ENCODE measurements at regions not wholly inside any gene's neighbourhood (a gene's known extent, or its start where the extent isn't known, plus 50 kb on each side); places are given as distances from the start of the nearest gene placed in this dataset.
"Not testable (repeated sequence)": the region's sequence is repeated elsewhere in the genome, so short reads cannot be mapped to it uniquely, and the experiment has no call there.

DNA sequence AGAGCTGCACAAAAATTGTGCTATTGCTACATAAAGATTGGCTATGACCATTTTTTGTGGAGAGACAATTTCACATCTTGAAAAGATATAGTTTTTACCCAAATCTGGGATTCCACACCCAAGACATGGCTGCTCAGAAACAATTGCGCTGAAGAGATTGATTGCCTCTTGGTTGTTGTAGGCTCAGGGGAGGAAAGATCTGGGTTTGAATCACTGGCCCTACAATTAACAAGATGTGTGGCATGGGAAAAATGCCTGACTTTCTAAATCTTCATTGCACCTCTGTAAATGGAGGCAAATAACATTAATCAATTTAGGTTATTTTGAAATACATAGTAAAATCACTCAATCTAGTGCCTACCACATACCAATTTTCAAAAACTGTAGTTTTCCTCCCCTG is 766.9 kb upstream of the TPTE start:
- CTCF ChIA-PET; H3K27ac Mint-ChIP-seq; H3K27me3 Mint-ChIP-seq; intact Hi-C loops (cut with micrococcal nuclease); H3K4me3 Mint-ChIP-seq; H3K27ac ChIP-seq (ENCODE audit: low read depth, low read length); H3K4me3 ChIP-seq (ENCODE audit: low read length); H3K4me1 Mint-ChIP-seq; DNase-seq; H3K4me1 ChIP-seq (ENCODE audit: control insufficient read depth in 2 of 2, insufficient read depth in 2 of 2, low read length in 2 of 2); H3K36me3 Mint-ChIP-seq; ATAC-seq; H3K27me3 ChIP-seq (ENCODE audit: control insufficient read depth in 2 of 2, insufficient read depth in 2 of 2, low read length in 2 of 2); POLR2A ChIA-PET; H3K36me3 ChIP-seq (ENCODE audit: control insufficient read depth in 2 of 3, insufficient read depth in 3 of 3, low read length in 3 of 3): not testable (repeated sequence)
- H3K9me3 Mint-ChIP-seq: peaks cover 0 to 15% (median 0%) of the 10 kb centered on the region in 11 donors
- peaks cover 0 to 37% (median 5%) of the 10 kb centered on the region in 3 experiments for H3K9me3 ChIP-seq (ENCODE audit: control insufficient read depth in 2 of 3, low read length in 3 of 3)

DNA sequence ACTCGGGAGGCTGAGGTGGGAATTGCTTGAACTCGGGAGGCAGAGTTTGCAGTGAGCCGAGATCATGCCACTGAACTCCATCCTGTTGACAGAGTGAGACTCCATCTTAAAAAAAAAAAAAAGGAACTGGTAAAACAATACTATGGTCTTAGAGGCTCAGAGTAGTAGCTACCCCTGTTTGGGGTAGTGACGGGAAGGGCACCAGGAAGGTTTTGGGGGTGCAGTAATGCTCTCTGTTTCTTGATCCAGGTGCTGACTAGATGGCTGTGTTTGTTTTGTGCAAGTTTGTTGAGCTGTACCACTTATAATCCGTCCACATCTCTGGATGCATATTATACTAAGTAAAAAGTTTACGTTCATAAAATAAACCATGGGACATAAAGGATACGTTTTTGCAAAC is 765.8 kb upstream of the TPTE start:
- Mint-ChIP-seq H3K27ac (no peak overlapping the region), H3K4me1 (no peaks in the 10 kb centered on the region), H3K4me3 (no peak overlapping the region), H3K27me3 (no peaks in the 10 kb centered on the region), H3K9me3 (peaks cover 0 to 15% (median 0%) of the 10 kb centered on the region in 11 donors), H3K36me3 (no peaks in the 10 kb centered on the region)
- intact Hi-C loops (cut with micrococcal nuclease): no loop called here
- DNase-seq (no peak), ATAC-seq (no peak)
- no peak overlapping the region for H3K27ac ChIP-seq (ENCODE audit: low read depth, low read length)
- CTCF ChIA-PET: no interaction called here
- POLR2A ChIA-PET: no interaction called here
- no peaks in the 10 kb centered on the region for H3K27me3 ChIP-seq (ENCODE audit: control insufficient read depth in 2 of 2, insufficient read depth in 2 of 2, low read length in 2 of 2)
- no peaks in the 10 kb centered on the region for H3K4me1 ChIP-seq (ENCODE audit: control insufficient read depth in 2 of 2, insufficient read depth in 2 of 2, low read length in 2 of 2)
- no peaks in the 10 kb centered on the region for H3K36me3 ChIP-seq (ENCODE audit: control insufficient read depth in 2 of 3, insufficient read depth in 3 of 3, low read length in 3 of 3)
- H3K9me3 ChIP-seq (ENCODE audit: control insufficient read depth in 2 of 3, low read length in 3 of 3): peaks cover 0 to 29% (median 5%) of the 10 kb centered on the region in 3 experiments
- H3K4me3 ChIP-seq (ENCODE audit: low read length): no peak overlapping the region

DNA sequence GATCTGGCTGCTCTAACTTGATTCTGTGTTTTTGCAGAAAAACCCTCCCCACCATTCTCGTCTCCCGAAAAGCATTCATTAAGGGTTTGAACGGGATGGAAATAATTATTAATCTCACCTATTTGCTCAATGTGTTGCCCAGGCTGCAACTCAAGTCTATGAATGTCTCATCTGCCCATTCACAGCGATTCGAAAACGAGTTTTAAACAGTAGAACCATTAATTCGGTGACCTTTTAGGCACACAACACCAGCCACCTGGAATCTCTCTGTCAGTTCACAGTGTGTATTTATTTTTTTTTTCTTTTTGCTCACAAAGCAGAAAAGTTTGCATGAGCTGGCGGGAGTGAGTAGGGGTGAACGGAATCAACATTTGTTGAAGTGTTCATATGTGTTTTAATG is 764.7 kb upstream of the TPTE start:
- intact Hi-C loops (cut with micrococcal nuclease): no loop called here
- Histone ChIP-seq H3K36me3 (ENCODE audit: control insufficient read depth in 2 of 3, insufficient read depth in 3 of 3, low read length in 3 of 3) (no peaks in the 10 kb centered on the region), H3K9me3 (ENCODE audit: control insufficient read depth in 2 of 3, low read length in 3 of 3) (peaks cover 0 to 27% (median 5%) of the 10 kb centered on the region in 3 experiments), H3K27ac (ENCODE audit: low read depth, low read length) (no peak overlapping the region), H3K4me3 (ENCODE audit: low read length) (no peak overlapping the region), H3K4me1 (ENCODE audit: control insufficient read depth in 2 of 2, insufficient read depth in 2 of 2, low read length in 2 of 2) (no peaks in the 10 kb centered on the region), H3K27me3 (ENCODE audit: control insufficient read depth in 2 of 2, insufficient read depth in 2 of 2, low read length in 2 of 2) (no peaks in the 10 kb centered on the region)
- ChIA-PET CTCF (no interaction called here), POLR2A (no interaction called here)
- Mint-ChIP-seq H3K36me3 (no peaks in the 10 kb centered on the region), H3K4me3 (no peak overlapping the region), H3K9me3 (peaks cover 0 to 15% (median 0%) of the 10 kb centered on the region in 11 donors), H3K27me3 (no peaks in the 10 kb centered on the region), H3K4me1 (no peaks in the 10 kb centered on the region), H3K27ac (no peak overlapping the region)
- DNase-seq (no peak), ATAC-seq (no peak)

DNA sequence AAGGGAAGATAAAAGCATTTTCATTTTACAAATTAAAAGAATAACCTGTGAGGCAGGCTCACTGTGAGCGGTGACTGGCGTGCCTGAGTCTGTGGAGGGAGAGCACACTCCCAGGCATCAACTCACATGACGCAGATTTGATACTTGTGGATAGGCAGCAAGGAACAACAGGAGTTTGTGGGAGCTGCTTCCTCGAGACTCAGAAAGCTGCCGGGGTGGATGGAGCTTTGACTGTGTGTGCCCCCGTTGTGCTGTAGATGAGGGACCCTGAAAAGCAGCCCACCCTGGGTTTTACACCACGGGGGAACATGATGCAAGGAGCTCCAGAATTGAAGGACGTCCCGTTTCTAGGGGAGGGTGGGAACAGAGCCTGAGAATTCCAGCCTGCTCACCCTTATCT is 764.3 kb upstream of the TPTE start:
- intact Hi-C loops (cut with micrococcal nuclease); H3K4me3 ChIP-seq (ENCODE audit: low read length); H3K27ac ChIP-seq (ENCODE audit: low read depth, low read length); POLR2A ChIA-PET; H3K27ac Mint-ChIP-seq; H3K4me1 Mint-ChIP-seq; H3K27me3 Mint-ChIP-seq; ATAC-seq; H3K27me3 ChIP-seq (ENCODE audit: control insufficient read depth in 2 of 2, insufficient read depth in 2 of 2, low read length in 2 of 2); H3K4me1 ChIP-seq (ENCODE audit: control insufficient read depth in 2 of 2, insufficient read depth in 2 of 2, low read length in 2 of 2); CTCF ChIA-PET; H3K4me3 Mint-ChIP-seq; DNase-seq; H3K36me3 ChIP-seq (ENCODE audit: control insufficient read depth in 2 of 3, insufficient read depth in 3 of 3, low read length in 3 of 3); H3K36me3 Mint-ChIP-seq: not testable (repeated sequence)
- peaks cover 0 to 23% (median 5%) of the 10 kb centered on the region in 3 experiments for H3K9me3 ChIP-seq (ENCODE audit: control insufficient read depth in 2 of 3, low read length in 3 of 3)
- H3K9me3 Mint-ChIP-seq: peaks cover 0 to 15% (median 0%) of the 10 kb centered on the region in 11 donors

DNA sequence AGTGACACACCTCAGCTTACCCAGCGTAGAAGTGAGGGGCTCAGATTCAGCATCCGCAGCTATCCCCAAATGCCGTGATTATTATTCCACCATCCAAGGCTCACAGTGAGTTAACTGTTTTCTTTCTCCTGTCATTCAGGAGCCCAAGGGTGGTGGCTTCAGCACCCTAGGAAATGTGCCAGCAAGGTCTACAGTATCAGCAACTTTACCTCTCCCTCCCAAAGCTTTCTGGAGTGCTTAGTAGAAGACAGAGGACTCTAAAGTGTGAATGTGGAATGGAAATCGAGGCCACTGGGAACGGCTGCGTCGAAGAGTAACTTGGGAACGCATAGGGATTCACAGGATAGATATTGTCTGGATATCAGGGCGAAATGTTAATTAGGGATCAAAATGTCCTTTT is 763.8 kb upstream of the TPTE start:
- intact Hi-C loops (cut with micrococcal nuclease); H3K4me3 ChIP-seq (ENCODE audit: low read length); CTCF ChIA-PET; H3K4me3 Mint-ChIP-seq; H3K4me1 Mint-ChIP-seq; H3K27ac Mint-ChIP-seq; DNase-seq; ATAC-seq; POLR2A ChIA-PET; H3K27me3 ChIP-seq (ENCODE audit: control insufficient read depth in 2 of 2, insufficient read depth in 2 of 2, low read length in 2 of 2); H3K4me1 ChIP-seq (ENCODE audit: control insufficient read depth in 2 of 2, insufficient read depth in 2 of 2, low read length in 2 of 2); H3K36me3 ChIP-seq (ENCODE audit: control insufficient read depth in 2 of 3, insufficient read depth in 3 of 3, low read length in 3 of 3); H3K36me3 Mint-ChIP-seq; H3K27me3 Mint-ChIP-seq; H3K27ac ChIP-seq (ENCODE audit: low read depth, low read length): not testable (repeated sequence)
- H3K9me3 Mint-ChIP-seq: peaks cover 0 to 15% (median 0%) of the 10 kb centered on the region in 11 donors
- H3K9me3 ChIP-seq (ENCODE audit: control insufficient read depth in 2 of 3, low read length in 3 of 3): peaks cover 0 to 22% (median 5%) of the 10 kb centered on the region in 3 experiments

DNA sequence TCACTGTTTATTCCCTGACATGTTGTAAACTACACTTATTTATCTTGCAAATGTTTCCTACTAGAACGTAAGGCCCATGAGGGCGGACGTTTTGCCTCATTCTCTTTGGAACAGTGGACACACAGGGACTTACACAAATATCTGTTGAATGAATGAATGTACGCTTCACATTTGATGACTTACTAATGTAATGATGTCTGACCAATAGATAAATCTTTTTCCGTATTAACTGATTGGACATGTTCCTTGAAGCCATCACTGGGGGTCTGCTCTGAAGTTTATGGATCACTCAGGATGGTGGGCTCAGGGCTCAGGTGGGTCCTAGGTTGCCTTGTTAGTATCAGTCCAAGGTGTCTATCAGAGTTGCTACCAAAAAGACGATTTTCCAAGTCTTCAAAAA is 763.2 kb upstream of the TPTE start:
- ChIA-PET POLR2A (no interaction called here), CTCF (no interaction called here)
- H3K27me3 ChIP-seq (ENCODE audit: control insufficient read depth in 2 of 2, insufficient read depth in 2 of 2, low read length in 2 of 2): no peaks in the 10 kb centered on the region
- peaks cover 0 to 24% (median 5%) of the 10 kb centered on the region in 3 experiments for H3K9me3 ChIP-seq (ENCODE audit: control insufficient read depth in 2 of 3, low read length in 3 of 3)
- ATAC-seq (no peak), DNase-seq (no peak)
- H3K4me3 Mint-ChIP-seq: no peak overlapping the region
- H3K36me3 Mint-ChIP-seq: no peaks in the 10 kb centered on the region
- intact Hi-C loops (cut with micrococcal nuclease): no loop called here
- no peak overlapping the region for H3K4me3 ChIP-seq (ENCODE audit: low read length)
- H3K27ac ChIP-seq (ENCODE audit: low read depth, low read length): no peak overlapping the region
- H3K36me3 ChIP-seq (ENCODE audit: control insufficient read depth in 2 of 3, insufficient read depth in 3 of 3, low read length in 3 of 3): no peaks in the 10 kb centered on the region
- H3K27ac Mint-ChIP-seq: no peak overlapping the region
- H3K4me1 ChIP-seq (ENCODE audit: control insufficient read depth in 2 of 2, insufficient read depth in 2 of 2, low read length in 2 of 2): no peaks in the 10 kb centered on the region
- H3K4me1 Mint-ChIP-seq: no peaks in the 10 kb centered on the region
- no peaks in the 10 kb centered on the region for H3K27me3 Mint-ChIP-seq
- peaks cover 0 to 15% (median 0%) of the 10 kb centered on the region in 11 donors for H3K9me3 Mint-ChIP-seq

DNA sequence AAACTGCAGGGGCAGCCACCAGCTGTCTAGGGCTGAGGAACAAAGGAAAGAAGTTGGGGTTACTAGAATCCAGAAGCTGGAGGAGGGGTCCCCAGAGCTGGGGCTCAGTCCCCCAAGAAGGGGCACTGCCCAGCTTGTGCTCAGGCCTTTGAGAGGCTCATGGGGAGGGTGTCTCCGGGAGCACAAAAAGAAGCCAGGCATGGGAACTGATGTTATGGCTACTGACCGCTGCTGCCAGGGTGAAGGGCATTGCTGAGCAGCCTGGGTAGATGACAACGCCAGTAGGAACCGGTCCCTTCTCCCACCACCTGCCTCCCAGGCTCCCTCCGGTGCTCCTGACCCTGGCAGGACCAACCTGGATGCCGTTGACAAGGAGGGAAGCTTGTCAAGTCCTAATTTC is 762.5 kb upstream of the TPTE start:
- ATAC-seq (no peak), DNase-seq (no peak)
- Mint-ChIP-seq H3K36me3 (no peaks in the 10 kb centered on the region), H3K4me1 (no peaks in the 10 kb centered on the region), H3K27me3 (no peaks in the 10 kb centered on the region), H3K9me3 (peaks cover 0 to 15% (median 0%) of the 10 kb centered on the region in 11 donors), H3K4me3 (no peak overlapping the region), H3K27ac (no peak overlapping the region)
- ChIA-PET POLR2A (no interaction called here), CTCF (no interaction called here)
- intact Hi-C loops (cut with micrococcal nuclease): no loop called here
- Histone ChIP-seq H3K36me3 (ENCODE audit: control insufficient read depth in 2 of 3, insufficient read depth in 3 of 3, low read length in 3 of 3) (no peaks in the 10 kb centered on the region), H3K27ac (ENCODE audit: low read depth, low read length) (no peak overlapping the region), H3K4me1 (ENCODE audit: control insufficient read depth in 2 of 2, insufficient read depth in 2 of 2, low read length in 2 of 2) (no peaks in the 10 kb centered on the region), H3K9me3 (ENCODE audit: control insufficient read depth in 2 of 3, low read length in 3 of 3) (peaks cover 0 to 30% (median 5%) of the 10 kb centered on the region in 3 experiments), H3K4me3 (ENCODE audit: low read length) (no peak overlapping the region), H3K27me3 (ENCODE audit: control insufficient read depth in 2 of 2, insufficient read depth in 2 of 2, low read length in 2 of 2) (no peaks in the 10 kb centered on the region)
